HG03354 (cell line): ENCODE measurements at regions not wholly inside any gene's neighbourhood (a gene's known extent, or its start where the extent isn't known, plus 50 kb on each side); places are given as distances from the start of the nearest gene placed in this dataset.

Experiments
- ATAC-seq: cut with Tn5 transposase; IDR thresholded peaks from one replicate; pipeline ENCODE4 v1.9.1; 2021; ENCODE audit warnings: mild to moderate bottlenecking; ENCODE audit not compliant: unreplicated experiment, poor library complexity, severe bottlenecking

GRCh38 chr18:2442726-2443275, 128.5 kb downstream of the METTL4 start:
- ATAC-seq, result no peak

- ATAC-seq, result no peak
Observed at GRCh38 chr18:2444201-2444875, 127.0 kb downstream of the METTL4 start.

DNA sequence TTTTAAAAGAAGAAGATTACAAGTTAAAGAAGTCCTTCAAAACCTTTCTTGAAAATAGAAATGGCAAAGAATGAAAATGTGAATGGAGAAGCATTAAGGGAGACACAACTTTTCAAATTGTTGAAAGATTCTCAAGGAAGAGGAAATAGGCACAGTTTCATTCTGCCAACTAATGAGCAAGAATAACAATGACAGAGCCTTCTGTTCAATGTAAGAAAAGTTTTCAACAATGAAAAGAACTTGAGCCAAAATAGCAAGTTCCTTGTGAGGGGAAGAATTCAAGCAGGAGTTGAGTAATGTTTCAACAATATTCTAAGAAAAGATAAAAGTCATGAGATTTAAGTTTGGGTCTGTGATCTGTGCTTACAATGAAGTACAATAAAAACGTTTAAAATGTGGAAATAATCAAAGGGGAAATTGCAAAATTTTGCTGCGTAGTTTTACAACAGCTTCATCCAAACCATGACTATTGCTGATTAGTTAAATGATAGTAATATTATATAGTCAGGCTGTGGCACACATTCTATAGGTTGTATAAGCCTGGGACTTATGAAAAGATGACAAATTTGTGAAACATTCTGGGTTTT, 122.6 kb downstream of the METTL4 start:
- ATAC-seq, result no peak

GRCh38 chr18:2451556-2451955, 119.7 kb downstream of the METTL4 start:
- ATAC-seq, result no peak

DNA sequence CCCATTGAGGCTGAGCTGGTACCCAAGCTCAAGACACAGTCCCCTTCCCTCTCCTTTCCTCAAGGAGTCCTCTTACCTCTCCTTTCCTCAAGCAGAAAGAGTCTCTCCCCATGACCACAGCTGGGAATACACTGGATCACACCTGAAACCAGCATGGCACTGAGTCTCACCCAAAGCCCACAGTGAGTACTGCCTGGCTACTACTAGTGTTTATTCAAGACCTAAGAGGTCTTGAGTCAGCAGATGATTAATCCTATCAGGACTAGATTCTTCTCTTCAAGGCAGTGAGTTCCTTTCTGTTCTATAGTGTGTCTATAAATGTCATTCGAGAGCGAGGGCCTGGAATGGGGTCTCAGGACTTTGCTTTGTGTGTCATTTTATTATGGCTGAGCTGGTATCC, 111.4 kb downstream of the METTL4 start:
- ATAC-seq, result no peak

- no peak for ATAC-seq
Observed at GRCh38 chr18:2466978-2467377, 104.3 kb downstream of the METTL4 start.

GRCh38 chr18:2468051-2468450, 103.3 kb downstream of the METTL4 start:
- no peak for ATAC-seq

GRCh38 chr18:2471523-2471922, 99.8 kb downstream of the METTL4 start:
- peak; percentile 75 for ATAC-seq

DNA sequence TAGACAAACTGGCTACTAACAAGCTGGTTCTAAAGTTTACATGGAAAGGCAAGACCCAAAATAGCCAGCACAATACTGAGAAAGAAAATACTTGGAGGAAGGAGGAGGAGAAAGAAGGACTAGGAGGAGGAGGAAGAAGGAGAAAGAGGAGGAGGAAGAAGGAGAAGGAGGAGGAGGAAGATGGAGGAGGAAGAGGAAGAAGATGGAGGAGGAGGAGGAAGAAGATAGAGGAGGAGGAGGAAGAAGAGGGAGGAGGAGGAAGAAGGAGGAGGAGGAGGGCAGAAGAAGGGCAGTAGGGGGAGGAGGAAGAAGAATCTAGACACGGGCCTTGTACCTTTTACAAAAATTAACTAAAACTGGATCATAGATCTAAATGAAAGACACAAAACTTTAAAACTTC, 92.6 kb downstream of the METTL4 start:
- ATAC-seq, result no peak

DNA sequence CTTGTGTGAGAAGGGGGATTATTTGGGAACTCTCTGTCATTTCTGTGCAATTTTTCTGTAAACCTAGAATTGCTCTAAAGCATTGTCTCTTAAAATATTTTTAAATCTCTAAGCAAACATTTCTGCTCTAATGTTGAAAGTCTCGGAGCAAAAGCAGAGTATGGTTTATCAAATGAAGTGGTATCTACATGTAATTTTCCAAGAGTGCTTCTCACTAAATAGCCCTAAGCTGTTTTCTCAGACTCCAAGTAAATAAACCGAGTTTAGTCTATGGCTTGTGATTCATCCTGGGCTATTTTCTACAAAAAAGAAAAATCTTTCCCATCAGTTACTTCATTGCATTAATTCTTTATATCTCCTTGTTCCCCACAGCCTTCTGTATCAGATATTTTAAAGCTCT, 90.8 kb downstream of the METTL4 start:
- ATAC-seq, result no peak

DNA sequence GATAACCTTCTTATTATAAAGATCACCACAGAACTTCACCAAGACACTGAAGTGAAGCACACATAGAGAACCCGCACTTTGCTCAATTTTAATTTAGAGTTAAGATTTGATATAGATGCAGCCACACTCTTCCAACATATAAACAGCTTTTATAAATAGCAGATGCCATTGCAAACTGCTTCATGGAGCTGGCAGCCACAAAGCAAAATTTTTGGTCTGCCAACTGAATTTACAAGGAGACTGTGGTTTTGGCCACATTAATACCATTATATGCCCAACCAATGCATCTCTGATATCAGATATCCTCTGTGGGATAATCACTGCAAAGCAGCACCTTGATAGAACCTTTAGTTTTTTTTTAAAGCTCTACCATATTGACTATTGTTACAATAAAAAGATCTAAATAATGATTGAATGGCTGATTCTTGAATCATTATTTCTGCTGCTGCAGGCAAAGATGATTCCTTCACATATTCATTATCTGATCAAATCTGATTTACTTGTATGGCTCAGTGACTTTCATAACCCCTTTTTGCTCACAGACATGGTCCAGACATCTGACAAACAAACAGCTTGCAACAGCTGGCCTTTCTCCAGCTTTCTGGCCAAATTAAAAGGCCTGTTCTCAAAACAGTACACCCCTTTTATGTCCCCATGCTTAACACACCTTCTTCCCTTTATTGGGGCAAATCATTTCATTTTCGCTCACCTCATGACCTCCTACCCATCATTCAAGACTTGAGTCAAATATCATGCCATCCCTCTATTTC, 88.4 kb downstream of the METTL4 start:
- no peak for ATAC-seq

DNA sequence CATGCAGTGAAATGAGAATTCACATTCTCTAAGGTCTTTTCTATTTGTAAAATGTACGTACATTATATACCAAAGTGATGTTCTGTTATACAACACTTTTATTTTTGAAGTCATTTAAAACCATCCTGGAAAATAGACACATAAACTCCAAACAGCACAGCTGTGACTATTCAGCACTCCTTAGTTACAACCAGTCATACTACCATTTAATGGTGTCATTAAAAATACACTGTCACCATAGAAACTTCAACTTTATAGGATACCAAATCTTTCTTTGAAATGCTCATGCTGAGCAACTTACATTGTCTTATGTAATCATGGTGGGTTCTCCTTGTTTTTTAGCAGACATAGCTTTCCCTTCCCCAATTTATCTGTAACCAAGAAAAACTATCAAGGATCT, 85.3 kb downstream of the METTL4 start:
- no peak for ATAC-seq

DNA sequence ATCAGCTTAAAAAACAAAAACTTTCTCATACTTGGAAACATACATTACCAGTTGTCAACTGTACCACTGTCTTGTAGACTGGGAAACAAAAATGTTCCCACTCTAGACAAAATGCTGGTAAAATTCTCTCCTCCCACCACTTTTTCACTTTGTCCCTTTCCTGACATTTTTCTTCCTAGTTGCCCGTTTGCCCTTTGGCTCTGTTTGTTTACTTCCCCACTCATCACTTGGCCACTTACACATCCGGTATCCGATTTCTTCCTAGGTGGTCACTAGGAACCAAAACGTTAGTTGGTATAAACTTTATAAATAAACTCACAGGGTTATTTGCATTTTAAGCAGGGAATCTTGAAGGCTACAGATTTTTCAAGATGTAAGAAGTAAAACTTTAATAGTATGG, 84.9 kb downstream of the METTL4 start:
- no peak for ATAC-seq
